HCT116 (cell line): ENCODE measurements at regions not wholly inside any gene's neighbourhood (a gene's known extent, or its start where the extent isn't known, plus 50 kb on each side); places are given as distances from the start of the nearest gene placed in this dataset.
A peak's percentile ranks its signal among the peaks of the same experiment; 100 is the strongest.

ENCODE experiments used
- ATAC-seq: fragments of 200-7000 bp; cut with Tn5 transposase; 2 replicates; pipeline ENCODE4 v1.9.1; 2020; ENCODE audit warnings: mild to moderate bottlenecking, moderate library complexity
- BruUV-seq: library from RNA; stranded (reverse); fragments of 400-500 nt; replicated peaks from 2 replicates; lab custom pipeline; 2021; lab: Mats Ljungman, UMichigan
- CTCF ChIA-PET: fragments of 300-600 bp; sonication (Branson Sonifier 250); formaldehyde crosslinking; loops from one replicate; lab custom pipeline; 2021; ENCODE audit warnings: antibody characterized with exemption; lab: Charles Lee
- POLR2A ChIA-PET: fragments of 300-600, 350-600 bp; sonication (Branson Sonifier 250); formaldehyde crosslinking; loops from one replicate; lab custom pipeline; 2021; ENCODE audit warnings: antibody characterized with exemption; lab: Charles Lee
- RAD21 ChIA-PET, 2 experiments: fragments of 300-600 bp; sonication (Branson Sonifier 250); formaldehyde crosslinking; loops; one replicate each; lab custom pipeline; 2023; ENCODE audit warnings: low total read pairs in 2 of 2; ENCODE audit not compliant: uncharacterized antibody in 2 of 2, unreplicated experiment in 2 of 2, low non-redundant PET in 1 of 2; lab: Charles Lee
- DNase-seq: peaks from one replicate; pipeline ENCODE4 v3.0.0-alpha.2; 2010; ENCODE audit warnings: low read depth, low spot score
- H2AFZ ChIP-seq: fragments of 200-600 bp; shearing (Covaris generic), sonication (generic); 2 replicates; pipeline ENCODE4 v1.6.1; 2017; ENCODE audit warnings: low read depth, mixed run types, mixed read lengths, antibody characterized with exemption, low read length; ENCODE audit not compliant: poor library complexity, severe bottlenecking
- H3K27ac ChIP-seq: 2 replicates; pipeline ENCODE4 v1.5.1; 2012; ENCODE audit warnings: low read depth, low read length
- H3K27me3 ChIP-seq: fragments of 200-600 bp; sonication (generic); 2 replicates; pipeline ENCODE4 v1.6.1; 2016; ENCODE audit warnings: mixed run types, low read length, mixed read lengths; ENCODE audit not compliant: insufficient read depth
- H3K36me3 ChIP-seq, 2 experiments: fragments of 200-500 bp in 1 of 2; fragments of 200-600 bp in 1 of 2; sonication (Bioruptor generic) in 1 of 2; sonication (generic) in 1 of 2; 2 replicates each; pipeline versions ENCODE4 v1.5.1 to v1.6.1; 2014 to 2016; ENCODE audit warnings: low read length in 2 of 2, inconsistent platforms in 1 of 2, mixed read lengths in 1 of 2, mixed run types in 1 of 2; ENCODE audit not compliant: insufficient read depth in 2 of 2, control insufficient read depth in 1 of 2
- H3K4me1 ChIP-seq, 2 experiments: fragments of 200-600 bp in 1 of 2; sonication (generic) in 1 of 2; 2 replicates each; pipeline versions ENCODE4 v1.5.1 to v1.6.1; 2012 to 2017; ENCODE audit warnings: low read length in 2 of 2, inconsistent platforms in 1 of 2, mild to moderate bottlenecking in 1 of 2, mixed read lengths in 1 of 2, mixed run types in 1 of 2, moderate library complexity in 1 of 2; ENCODE audit not compliant: insufficient read depth in 2 of 2, control insufficient read depth in 1 of 2
- H3K4me2 ChIP-seq: fragments of 200-600 bp; sonication (generic); 2 replicates; pipeline ENCODE4 v1.6.1; 2017; ENCODE audit warnings: mixed run types, low read length, mixed read lengths
- H3K4me3 ChIP-seq, 2 experiments: fragments of 200-600 bp in 1 of 2; sonication (generic) in 1 of 2; replicated peaks in 1 of 2; 2 replicates each; pipeline ENCODE4 v1.5.1; 2011 to 2016; ENCODE audit warnings: low read length in 2 of 2, control low read depth in 1 of 2, low read depth in 1 of 2, mild to moderate bottlenecking in 1 of 2, mixed read lengths in 1 of 2, mixed run types in 1 of 2
- H3K79me2 ChIP-seq: fragments of 200-600 bp; sonication (generic); 2 replicates; pipeline ENCODE4 v1.6.1; 2017; ENCODE audit warnings: mild to moderate bottlenecking, mixed run types, low read length, moderate library complexity, mixed read lengths; ENCODE audit not compliant: insufficient read depth
- H3K9ac ChIP-seq: fragments of 200-600 bp; sonication (generic); 2 replicates; pipeline ENCODE4 v1.6.1; 2016; ENCODE audit warnings: low read length, mixed read lengths
- H3K9me2 ChIP-seq: fragments of 200-600 bp; sonication (generic), shearing (Covaris generic); 2 replicates; pipeline ENCODE4 v1.6.1; 2017; ENCODE audit warnings: mixed run types, mild to moderate bottlenecking, moderate library complexity; ENCODE audit not compliant: insufficient read depth
- H3K9me3 ChIP-seq, 2 experiments: fragments of 200-500 bp in 1 of 2; fragments of 200-600 bp in 1 of 2; sonication (Bioruptor generic) in 1 of 2; sonication (generic) in 1 of 2; 2 replicates each; pipeline ENCODE4 v1.6.1; 2014 to 2017; ENCODE audit warnings: low read length in 2 of 2, mixed read lengths in 2 of 2, inconsistent platforms in 1 of 2, low read depth in 1 of 2, mild to moderate bottlenecking in 1 of 2, mixed run types in 1 of 2, moderate library complexity in 1 of 2; ENCODE audit not compliant: control insufficient read depth in 1 of 2, insufficient read depth in 1 of 2
- H4K20me1 ChIP-seq: fragments of 200-600 bp; sonication (generic), shearing (Covaris generic); 2 replicates; pipeline ENCODE4 v1.6.1; 2017; ENCODE audit warnings: mixed run types, mild to moderate bottlenecking, moderate library complexity; ENCODE audit not compliant: insufficient read depth
- CBX3 ChIP-seq: IDR thresholded peaks from 2 replicates; pipeline ENCODE4 v1.6.1; 2012; ENCODE audit warnings: low read depth
- CEBPB ChIP-seq: IDR thresholded peaks from 2 replicates; pipeline ENCODE4 v1.6.1; 2012; ENCODE audit warnings: low read depth
- POLR2A ChIP-seq: IDR thresholded peaks from 2 replicates; pipeline ENCODE4 v1.7.0; 2011; ENCODE audit warnings: borderline replicate concordance; ENCODE audit not compliant: insufficient read depth, insufficient read length; ENCODE audit errors: extremely low read depth
- RAD21 ChIP-seq: IDR thresholded peaks from 2 replicates; pipeline ENCODE4 v1.6.1; 2012; ENCODE audit warnings: low read depth, mild to moderate bottlenecking
- YY1 ChIP-seq: IDR thresholded peaks from 2 replicates; pipeline ENCODE4 v1.6.1; 2011; ENCODE audit warnings: low read length, low read depth, moderate library complexity, mild to moderate bottlenecking; ENCODE audit not compliant: insufficient replicate concordance; ENCODE audit errors: extremely low read depth
- intact Hi-C: fragments of 100-400 bp; cut with micrococcal nuclease; formaldehyde crosslinking; loops from 2 replicates; pipeline ENCODE4 v1.10.0; 2022
- TF ChIP-seq, protein P1 (sequence below): IDR thresholded peaks from 2 replicates; pipeline ENCODE4 v1.6.1; 2012
- TF ChIP-seq, protein P2 (sequence below), 3 experiments: fragments of 200-600 bp in 1 of 3; sonication (generic) in 1 of 3; IDR thresholded peaks in 2 of 3; conservative IDR thresholded peaks in 1 of 3; 2 replicates each; pipeline ENCODE4 v1.5.1; 2012 to 2017; ENCODE audit warnings: low read depth in 2 of 3, low read length in 2 of 3, antibody characterized with exemption in 1 of 3, borderline replicate concordance in 1 of 3, control low read depth in 1 of 3, mild to moderate bottlenecking in 1 of 3, mixed read lengths in 1 of 3, mixed run types in 1 of 3, moderate library complexity in 1 of 3; ENCODE audit not compliant: insufficient read depth in 1 of 3

DNA sequence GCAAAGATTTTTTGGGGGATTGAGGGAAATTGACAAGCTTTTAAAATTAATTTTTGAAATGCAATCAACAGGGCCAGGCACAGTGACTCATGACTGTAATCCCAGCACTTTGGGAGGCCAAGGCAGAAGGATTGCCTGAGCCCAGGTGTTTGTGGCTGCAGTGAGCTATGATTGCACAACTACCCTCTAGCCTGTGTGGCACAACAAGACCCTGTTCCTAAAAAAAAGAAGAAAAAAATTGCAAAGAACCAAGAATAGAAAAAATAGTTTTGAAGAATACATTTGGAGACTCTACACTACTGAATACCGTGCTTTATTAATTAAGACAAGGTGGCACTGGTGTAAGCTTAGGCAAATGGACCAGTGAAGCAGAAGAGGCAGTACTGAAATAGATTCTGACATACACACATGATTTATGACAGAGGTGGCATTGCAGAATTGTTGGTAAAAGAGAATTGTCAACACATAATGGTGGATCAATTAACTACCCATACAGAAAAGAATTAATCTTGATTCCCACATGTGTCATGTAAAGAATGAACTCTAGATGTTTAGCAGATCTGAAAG is 443.3 kb upstream of the ATP11B start:
- Histone ChIP-seq H3K4me2 (no peak overlapping the region), H3K4me1 (no peaks in the 10 kb centered on the region), H3K9me3 (no peaks in the 10 kb centered on the region), H3K4me3 (no peak overlapping the region), H4K20me1 (no peaks in the 10 kb centered on the region), H3K27ac (no peak overlapping the region), H3K79me2 (no peaks in the 10 kb centered on the region), H3K9ac (no peak overlapping the region), H3K9me2 (no peaks in the 10 kb centered on the region), H2AFZ (no peak overlapping the region), H3K27me3 (no peaks in the 10 kb centered on the region), H3K36me3 (no peaks in the 10 kb centered on the region)
- ATAC-seq (no peak), DNase-seq (no peak)
- BruUV-seq, result no TSS peak
- ChIA-PET RAD21 (no interaction called here), POLR2A (no interaction called here), CTCF (no interaction called here)
- intact Hi-C loops, result no loop called here
- TF ChIP-seq YY1 (no peak), CEBPB (peak; percentile 38; the same call in 1 of the 2 replicates)

DNA sequence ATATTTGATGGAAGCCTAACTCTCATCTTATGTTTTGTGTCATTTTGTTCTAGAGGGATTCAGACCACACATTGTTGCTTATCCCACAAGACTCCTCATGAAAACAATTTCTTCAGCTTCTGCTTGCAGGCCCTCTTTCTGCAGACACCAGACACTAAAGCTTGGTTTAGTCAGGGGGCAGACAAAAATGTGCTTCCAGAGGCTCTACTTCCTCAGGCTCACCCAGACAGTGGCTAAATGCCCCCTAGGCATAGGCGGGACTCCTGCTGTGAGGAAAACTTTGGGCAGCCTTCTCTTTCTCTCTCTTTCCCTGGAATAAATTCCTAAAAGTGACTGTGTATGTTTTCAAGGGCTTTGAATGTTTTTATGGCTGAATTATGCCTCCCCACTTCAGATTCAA is 435.4 kb upstream of the ATP11B start:
- ATAC-seq (no peak), DNase-seq (no peak)
- Histone ChIP-seq H4K20me1 (no peaks in the 10 kb centered on the region), H3K9me2 (no peaks in the 10 kb centered on the region), H3K9me3 (no peaks in the 10 kb centered on the region), H3K9ac (no peak overlapping the region), H3K27ac (no peak overlapping the region), H3K4me1 (peaks cover 4 to 6% of the 10 kb centered on the region in 2 experiments; a peak in 1 of 4 replicates), H3K27me3 (no peaks in the 10 kb centered on the region), H3K4me2 (no peak overlapping the region), H3K36me3 (no peaks in the 10 kb centered on the region), H3K4me3 (no peak overlapping the region), H2AFZ (no peak overlapping the region), H3K79me2 (no peaks in the 10 kb centered on the region)
- no TSS peak for BruUV-seq
- TF ChIP-seq, protein P1, sequence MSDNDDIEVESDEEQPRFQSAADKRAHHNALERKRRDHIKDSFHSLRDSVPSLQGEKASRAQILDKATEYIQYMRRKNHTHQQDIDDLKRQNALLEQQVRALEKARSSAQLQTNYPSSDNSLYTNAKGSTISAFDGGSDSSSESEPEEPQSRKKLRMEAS, result no peak
- no peak for TF ChIP-seq CBX3
- no peak for TF ChIP-seq RAD21
- TF ChIP-seq, protein P2, sequence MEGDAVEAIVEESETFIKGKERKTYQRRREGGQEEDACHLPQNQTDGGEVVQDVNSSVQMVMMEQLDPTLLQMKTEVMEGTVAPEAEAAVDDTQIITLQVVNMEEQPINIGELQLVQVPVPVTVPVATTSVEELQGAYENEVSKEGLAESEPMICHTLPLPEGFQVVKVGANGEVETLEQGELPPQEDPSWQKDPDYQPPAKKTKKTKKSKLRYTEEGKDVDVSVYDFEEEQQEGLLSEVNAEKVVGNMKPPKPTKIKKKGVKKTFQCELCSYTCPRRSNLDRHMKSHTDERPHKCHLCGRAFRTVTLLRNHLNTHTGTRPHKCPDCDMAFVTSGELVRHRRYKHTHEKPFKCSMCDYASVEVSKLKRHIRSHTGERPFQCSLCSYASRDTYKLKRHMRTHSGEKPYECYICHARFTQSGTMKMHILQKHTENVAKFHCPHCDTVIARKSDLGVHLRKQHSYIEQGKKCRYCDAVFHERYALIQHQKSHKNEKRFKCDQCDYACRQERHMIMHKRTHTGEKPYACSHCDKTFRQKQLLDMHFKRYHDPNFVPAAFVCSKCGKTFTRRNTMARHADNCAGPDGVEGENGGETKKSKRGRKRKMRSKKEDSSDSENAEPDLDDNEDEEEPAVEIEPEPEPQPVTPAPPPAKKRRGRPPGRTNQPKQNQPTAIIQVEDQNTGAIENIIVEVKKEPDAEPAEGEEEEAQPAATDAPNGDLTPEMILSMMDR (IDR thresholded peaks at IDR 0.05 in 2 of 3, conservative IDR thresholded peaks at IDR 0.05 in 1 of 3; ENCODE audit: borderline replicate concordance in 1 of 3, insufficient read depth in 1 of 3, low read depth in 2 of 3, low read length in 2 of 3), result no peak
- no peak for TF ChIP-seq POLR2A
- POLR2A ChIA-PET, result no interaction called here
- intact Hi-C loops, result no loop called here
- RAD21 ChIA-PET, result no interaction called here
- CTCF ChIA-PET, result no interaction called here
